Ovary (tissue), 3 donors: ENCODE measurements at regions not wholly inside any gene's neighbourhood (a gene's known extent, or its start where the extent isn't known, plus 50 kb on each side); places are given as distances from the start of the nearest gene placed in this dataset.

Experiments used
- CTCF ChIP-seq, 3 donors: fragments of 450-650 bp in 2 of 3; fragments of 200-600 bp in 1 of 3; IDR thresholded peaks; one replicate each; pipeline versions ENCODE4 v1.5.1 to v1.8.0; 2016 to 2022; ENCODE audit warnings: antibody characterized with exemption in 3 of 3, mild to moderate bottlenecking in 1 of 3
- POLR2A ChIP-seq: fragments of 450-650 bp; IDR thresholded peaks from one replicate; pipeline ENCODE4 v1.6.1; 2017; ENCODE audit warnings: antibody characterized with exemption, mild to moderate bottlenecking, moderate library complexity
- donor health status: DM: no; HTN: no; CAD: no.

DNA sequence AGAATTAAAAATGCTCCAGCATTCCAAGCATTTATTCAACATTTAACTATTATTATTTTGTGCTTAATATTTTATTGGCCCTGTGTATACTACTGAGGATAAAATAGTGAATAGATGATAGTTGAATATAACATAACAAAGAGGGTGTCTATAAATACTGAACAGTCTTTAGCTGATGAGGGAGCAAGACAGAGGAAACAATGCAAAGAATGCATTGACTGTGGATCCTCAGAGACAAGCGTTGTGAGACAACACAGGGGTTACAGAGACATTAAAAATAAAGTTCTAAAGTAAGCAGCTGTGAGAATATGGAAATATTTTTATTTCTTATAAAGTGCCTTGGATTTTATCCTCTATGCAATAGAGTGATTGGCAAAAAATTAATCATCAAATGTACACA lies 1133.1 kb downstream of the PLA2G4A start:
- TF ChIP-seq CTCF (IDR thresholded peaks at IDR 0.05) (no peak), POLR2A (no peak)
